Panc1 (cell line): ENCODE measurements at regions not wholly inside any gene's neighbourhood (a gene's known extent, or its start where the extent isn't known, plus 50 kb on each side); places are given as distances from the start of the nearest gene placed in this dataset.

Experiments
- ATAC-seq: fragments of 200-7000 bp; cut with Tn5 transposase; 2 replicates; pipeline ENCODE4 v1.9.1; 2020; ENCODE audit warnings: mild to moderate bottlenecking, moderate library complexity
- BruUV-seq: library from RNA; stranded (reverse); fragments of 400-500 nt; replicated peaks from 2 replicates; lab custom pipeline; 2021; lab: Mats Ljungman, UMichigan
- CTCF ChIA-PET: fragments of 300-600 bp; sonication (Branson Sonifier 250); formaldehyde crosslinking; loops from one replicate; lab custom pipeline; 2022; ENCODE audit warnings: antibody characterized with exemption; lab: Charles Lee
- POLR2A ChIA-PET: fragments of 300-600 bp; sonication (Branson Sonifier 250); formaldehyde crosslinking; loops from one replicate; lab custom pipeline; 2022; ENCODE audit warnings: antibody characterized with exemption; lab: Charles Lee
- DNase-seq: peaks from one replicate; pipeline ENCODE4 v3.0.0-alpha.2; 2010; ENCODE audit warnings: low read depth, low spot score
- H3K27ac ChIP-seq: 2 replicates; pipeline ENCODE4 v1.5.1; 2011; ENCODE audit warnings: mild to moderate bottlenecking, low read length, inconsistent platforms
- H3K27me3 ChIP-seq: fragments of 200-500 bp; sonication (Bioruptor generic); 2 replicates; pipeline ENCODE4 v1.6.0; 2014; ENCODE audit warnings: low read length, inconsistent platforms; ENCODE audit not compliant: control insufficient read depth, insufficient read depth
- H3K36me3 ChIP-seq: fragments of 200-500 bp; sonication (Bioruptor generic); 2 replicates; pipeline ENCODE4 v1.5.1; 2014; ENCODE audit warnings: inconsistent platforms, mild to moderate bottlenecking, low read length, moderate library complexity; ENCODE audit not compliant: control insufficient read depth, insufficient read depth
- H3K4me1 ChIP-seq: 2 replicates; pipeline ENCODE4 v1.5.1; 2011; ENCODE audit warnings: inconsistent platforms, mild to moderate bottlenecking, low read length, moderate library complexity; ENCODE audit not compliant: control insufficient read depth, insufficient read depth
- H3K4me3 ChIP-seq, 2 experiments: 2 replicates each; pipeline ENCODE4 v1.5.1; 2011 to 2012; ENCODE audit warnings: low read depth in 2 of 2, low read length in 2 of 2, mild to moderate bottlenecking in 2 of 2, inconsistent platforms in 1 of 2, moderate library complexity in 1 of 2
- H3K9me3 ChIP-seq: fragments of 200-500 bp; sonication (Bioruptor generic); 2 replicates; pipeline ENCODE4 v1.5.1; 2014; ENCODE audit warnings: low read depth, mild to moderate bottlenecking, inconsistent platforms, low read length, moderate library complexity; ENCODE audit not compliant: control insufficient read depth, insufficient read depth
- CTCF ChIP-seq: fragments of 450-650 bp; IDR thresholded peaks from 2 replicates; pipeline ENCODE4 v1.5.1; 2017; ENCODE audit warnings: mild to moderate bottlenecking
- POLR2AphosphoS5 ChIP-seq: IDR thresholded peaks from 2 replicates; pipeline ENCODE4 v1.6.1; 2012; ENCODE audit warnings: mild to moderate bottlenecking, low read depth, low read length, moderate library complexity
- REST ChIP-seq, 2 experiments: IDR thresholded peaks; 2 replicates each; pipeline ENCODE4 v1.6.1; 2011 to 2012; ENCODE audit warnings: low read depth in 2 of 2, control low read depth in 1 of 2, low read length in 1 of 2, mild to moderate bottlenecking in 1 of 2, moderate library complexity in 1 of 2; ENCODE audit not compliant: insufficient read depth in 1 of 2
- SIN3A ChIP-seq: IDR thresholded peaks from 2 replicates; pipeline ENCODE4 v1.6.1; 2012; ENCODE audit warnings: low read depth, mild to moderate bottlenecking, low read length, moderate library complexity, borderline replicate concordance; ENCODE audit not compliant: insufficient read depth
- TCF7L2 ChIP-seq: IDR thresholded peaks from 2 replicates; pipeline ENCODE4 v1.6.1; 2011; ENCODE audit warnings: mild to moderate bottlenecking, low read depth, low read length, inconsistent platforms
- in situ Hi-C: cut with HindIII; loops from 2 replicates; pipeline ENCODE4 v1.10.0; 2016; ENCODE audit warnings: low sequenced_read_pairs, low pct_unique_long_range_greater_than_20kb
- intact Hi-C: fragments of 100-400 bp; cut with micrococcal nuclease; formaldehyde crosslinking; loops from one replicate; pipeline ENCODE4 v1.10.0; 2022; ENCODE audit not compliant: unreplicated experiment

GRCh38 chr1:73772941-73773340, 425.0 kb downstream of the LRRIQ3 start:
- intact Hi-C loops (no loop called here), in situ Hi-C loops (no loop called here)
- POLR2A ChIA-PET: no interaction called here
- DNase-seq (no peak), ATAC-seq (no peak)
- TF ChIP-seq TCF7L2: no peak
- TF ChIP-seq REST (IDR thresholded peaks at IDR 0.05; ENCODE audit: insufficient read depth in 1 of 2, low read depth in 2 of 2, low read length in 1 of 2): no peak
- TF ChIP-seq SIN3A: no peak
- TF ChIP-seq POLR2AphosphoS5: no peak
- no peak for TF ChIP-seq CTCF
- H3K27me3 ChIP-seq: no peaks in the 10 kb centered on the region
- H3K4me1 ChIP-seq: no peaks in the 10 kb centered on the region
- H3K9me3 ChIP-seq: no peaks in the 10 kb centered on the region
- CTCF ChIA-PET: no interaction called here
- no TSS peak for BruUV-seq
- no peaks in the 10 kb centered on the region for H3K36me3 ChIP-seq
- no peak overlapping the region for H3K27ac ChIP-seq
- H3K4me3 ChIP-seq: no peak overlapping the region

GRCh38 chr1:73771396-73771795, 426.6 kb downstream of the LRRIQ3 start:
- Histone ChIP-seq H3K27ac (no peak overlapping the region), H3K9me3 (no peaks in the 10 kb centered on the region), H3K4me1 (no peaks in the 10 kb centered on the region), H3K27me3 (no peaks in the 10 kb centered on the region), H3K36me3 (no peaks in the 10 kb centered on the region), H3K4me3 (no peak overlapping the region)
- in situ Hi-C loops (no loop called here), intact Hi-C loops (no loop called here)
- CTCF ChIA-PET: no interaction called here
- ATAC-seq (no peak), DNase-seq (no peak)
- POLR2A ChIA-PET: no interaction called here
- no TSS peak for BruUV-seq
- TF ChIP-seq REST (IDR thresholded peaks at IDR 0.05; ENCODE audit: insufficient read depth in 1 of 2, low read depth in 2 of 2, low read length in 1 of 2): no peak
- no peak for TF ChIP-seq TCF7L2
- no peak for TF ChIP-seq POLR2AphosphoS5
- no peak for TF ChIP-seq SIN3A
